ENCODE measurements at regions not wholly inside any gene's neighbourhood (a gene's known extent, or its start where the extent isn't known, plus 50 kb on each side); places are given as distances from the start of the nearest gene placed in this dataset.
A peak's percentile ranks its signal among the peaks of the same experiment; 100 is the strongest.
"Not testable (repeated sequence)": the region's sequence is repeated elsewhere in the genome, so short reads cannot be mapped to it uniquely, and the experiment has no call there.

DNA sequence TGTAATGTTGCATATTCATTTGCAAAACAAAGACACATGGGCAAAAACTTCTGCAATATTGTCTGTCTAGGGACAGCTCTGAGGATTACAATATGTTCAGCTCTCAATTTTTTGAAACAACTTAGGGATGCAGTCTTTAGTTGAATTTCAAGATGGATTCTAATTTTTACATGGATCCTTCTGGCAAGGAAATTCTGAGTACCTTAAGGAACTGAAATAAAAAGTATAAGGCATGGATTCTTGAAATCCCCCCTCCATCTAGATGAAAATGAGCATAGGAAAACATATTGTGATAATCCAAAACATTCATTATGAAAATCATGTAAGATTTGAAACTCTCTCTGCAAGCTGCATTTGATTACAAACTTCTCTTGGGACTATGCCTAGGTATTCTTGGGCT, 568.6 kb downstream of the CETN3 start:
- no peak for DNase-seq (ENCODE audit: extremely low read depth in 1 of 11, low read depth in 9 of 11, low spot score in 4 of 11)

DNA sequence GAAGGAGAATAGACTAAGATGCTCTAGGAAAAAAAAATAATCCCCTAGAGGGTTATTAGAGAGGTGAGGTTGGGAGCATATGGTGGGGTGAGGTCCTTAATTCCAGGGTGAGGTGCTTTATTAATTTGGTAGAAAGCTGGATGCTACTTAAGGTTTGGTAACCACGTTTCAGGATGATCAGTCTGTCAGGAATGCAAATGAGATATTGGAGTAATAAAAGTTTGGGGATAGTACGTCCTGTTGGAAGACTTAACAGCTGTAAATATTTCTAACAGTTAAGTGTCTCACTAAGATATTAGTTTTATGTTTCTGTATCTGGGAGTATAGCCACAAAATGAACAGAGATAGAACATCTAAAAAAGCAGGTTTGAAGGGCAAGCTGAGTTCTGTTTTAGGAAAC, 578.9 kb downstream of the CETN3 start:
- DNase-seq (ENCODE audit: extremely low read depth in 1 of 11, low read depth in 9 of 11, low spot score in 4 of 11): no peak

DNA sequence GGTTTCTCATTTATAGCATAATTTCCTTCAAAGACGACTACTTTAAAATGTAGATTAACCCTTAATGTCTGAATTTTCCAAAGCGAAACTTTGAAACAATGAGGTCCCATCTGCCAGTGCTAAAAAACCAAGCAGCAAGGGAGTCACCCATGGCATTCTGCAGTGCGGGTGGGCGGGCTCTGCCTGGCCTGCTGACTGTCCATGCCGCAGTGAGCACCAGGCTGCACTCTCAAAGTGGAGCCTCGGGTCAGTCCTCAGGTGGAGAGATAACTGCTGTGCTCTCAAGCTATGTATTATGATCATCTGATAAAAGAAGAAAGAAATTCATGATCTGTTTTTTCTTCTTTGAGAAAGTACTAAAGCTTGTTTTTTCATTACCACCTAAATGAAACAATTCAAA, 581.6 kb downstream of the CETN3 start:
- DNase-seq (ENCODE audit: extremely low read depth in 1 of 11, low read depth in 9 of 11, low spot score in 4 of 11): no peak

DNA sequence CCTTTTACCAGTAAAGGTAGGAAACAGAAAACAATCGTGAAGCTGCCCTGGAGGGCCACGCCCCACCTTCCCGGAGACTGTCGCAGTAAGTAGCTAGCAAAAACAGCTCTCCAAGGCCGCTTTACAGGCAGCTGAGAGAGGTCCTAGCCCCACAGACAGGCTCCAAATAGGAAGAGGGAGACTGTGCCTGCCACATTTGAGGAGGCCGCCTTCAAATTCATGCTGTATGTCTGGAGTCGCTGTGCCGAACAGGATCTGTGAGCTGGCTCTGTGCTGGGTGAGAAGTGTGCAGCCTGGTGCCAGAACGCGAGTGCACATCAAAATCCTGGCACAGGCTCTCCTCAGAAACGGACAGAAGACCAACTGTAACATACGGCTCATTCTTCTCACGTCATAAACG, 582.2 kb downstream of the CETN3 start:
- no peak for DNase-seq (ENCODE audit: extremely low read depth in 1 of 11, low read depth in 9 of 11, low spot score in 4 of 11)

DNA sequence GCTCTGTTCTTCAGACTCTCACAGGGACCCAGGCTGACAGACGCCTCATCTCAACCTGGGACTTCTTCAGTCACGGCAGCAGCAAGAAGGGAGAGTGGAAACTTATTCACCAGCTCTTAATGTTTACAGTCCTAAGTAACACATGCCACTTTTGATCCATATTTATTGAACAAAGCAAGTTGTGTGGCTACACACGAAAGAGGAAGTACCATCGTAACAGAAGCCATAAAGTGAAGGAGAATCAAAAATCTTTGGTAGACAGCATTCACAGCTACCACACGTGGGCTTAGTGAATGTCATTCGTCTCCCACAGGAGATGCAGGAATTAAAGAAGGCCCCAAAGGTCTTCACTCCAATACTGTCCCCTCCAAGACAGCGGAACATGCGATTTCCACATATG, 582.6 kb downstream of the CETN3 start:
- no peak for DNase-seq (ENCODE audit: extremely low read depth in 1 of 11, low read depth in 9 of 11, low spot score in 4 of 11)

DNA sequence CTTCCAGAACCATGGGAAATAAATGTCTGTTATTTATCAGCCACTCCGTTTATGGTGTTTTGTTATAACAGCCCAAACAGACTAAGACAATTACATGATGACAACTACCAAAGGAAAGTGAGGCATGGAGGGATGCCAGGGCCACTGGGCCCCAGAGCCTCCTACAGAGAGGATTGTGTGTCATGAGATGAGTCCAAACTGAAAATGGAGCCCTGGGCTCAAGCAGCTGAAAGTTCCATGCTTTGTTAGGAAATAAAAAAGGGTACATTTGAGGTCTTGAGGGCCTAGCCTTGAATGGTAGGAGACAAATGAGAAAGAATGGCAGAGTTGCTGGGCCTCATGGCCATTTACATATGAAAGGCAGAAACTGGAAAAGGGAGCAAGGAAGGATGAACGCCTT, 586.5 kb downstream of the CETN3 start:
- no peak for DNase-seq (ENCODE audit: extremely low read depth in 1 of 11, low read depth in 9 of 11, low spot score in 4 of 11)

DNA sequence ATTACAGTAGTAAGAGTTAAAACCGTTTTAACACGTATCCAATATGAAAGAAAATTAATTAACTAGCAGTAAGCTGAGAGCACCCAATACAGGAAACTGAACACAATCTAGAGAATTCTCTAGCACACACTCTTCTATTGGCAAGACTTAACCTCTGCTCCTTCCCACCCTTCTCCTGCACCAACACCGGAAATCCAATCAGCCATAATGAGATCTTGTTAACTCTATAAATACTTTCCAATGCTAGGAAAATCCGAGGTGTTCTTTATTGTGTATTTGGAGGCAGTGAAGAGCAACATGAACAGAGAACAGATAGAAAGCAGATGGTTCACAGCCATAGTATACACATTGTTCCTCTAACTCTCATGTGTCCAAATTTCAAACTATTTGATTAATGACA, 591.7 kb downstream of the CETN3 start:
- DNase-seq (ENCODE audit: extremely low read depth in 1 of 11, low read depth in 9 of 11, low spot score in 4 of 11): no peak

DNA sequence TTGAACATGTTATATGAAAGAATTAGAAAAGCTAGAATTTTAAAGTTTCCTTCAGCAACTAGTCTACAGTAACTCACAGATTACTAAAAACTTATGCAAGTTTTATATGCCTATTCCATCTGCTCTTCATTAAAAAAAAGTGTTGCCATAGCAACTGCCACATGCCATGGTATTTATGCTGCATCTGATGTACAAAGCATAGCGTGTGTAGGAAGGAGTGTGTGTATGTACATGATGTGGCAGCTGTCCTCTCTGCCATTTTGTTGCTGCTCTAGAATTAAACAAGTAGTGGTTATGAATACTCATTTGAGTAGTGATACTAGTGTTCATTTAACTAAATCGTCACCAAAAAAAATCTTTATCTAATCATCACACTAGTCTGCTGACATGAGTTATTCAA, 593.5 kb downstream of the CETN3 start:
- DNase-seq (ENCODE audit: extremely low read depth in 1 of 11, low read depth in 9 of 11, low spot score in 4 of 11): no peak

DNA sequence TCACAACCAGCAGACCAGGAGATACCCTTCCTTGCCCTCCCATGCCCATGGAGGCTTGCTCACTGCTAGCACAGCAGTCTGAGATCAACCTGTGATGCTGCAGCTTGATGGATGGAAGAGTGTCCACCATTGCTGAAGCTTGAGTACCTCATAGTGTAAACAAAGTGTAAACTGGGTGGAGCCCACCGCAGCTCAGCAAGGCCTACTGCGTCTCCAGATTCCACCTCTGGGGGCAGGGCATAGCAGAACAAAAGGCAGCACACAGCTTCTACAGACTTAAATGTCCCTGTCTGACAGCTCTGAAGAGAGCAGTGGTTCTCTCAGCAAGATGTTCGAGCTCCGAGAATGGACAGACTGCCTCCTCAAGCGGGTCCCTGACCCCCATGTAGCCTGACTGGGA, 608.8 kb downstream of the CETN3 start:
- DNase-seq (ENCODE audit: extremely low read depth in 1 of 11, low read depth in 9 of 11, low spot score in 4 of 11): not testable (repeated sequence)

DNA sequence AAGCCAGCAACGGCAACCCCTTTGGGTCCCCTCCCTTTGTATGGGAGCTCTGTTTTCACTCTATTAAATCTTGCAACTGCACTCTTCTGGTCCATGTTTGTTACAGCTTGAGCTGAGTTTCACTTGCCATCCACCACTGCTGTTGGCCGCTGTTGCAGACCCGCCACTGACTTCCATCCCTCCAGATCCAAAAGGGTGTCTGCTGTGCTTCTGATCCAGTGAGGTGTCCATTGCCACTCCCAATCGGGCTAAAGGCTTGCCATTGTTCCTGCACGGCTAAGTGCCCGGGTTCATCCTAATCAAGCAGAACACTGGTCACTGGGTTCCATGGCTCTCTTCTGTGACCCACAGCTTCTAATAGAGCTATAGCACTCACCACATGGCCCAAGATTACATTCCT, 615.1 kb downstream of the CETN3 start:
- not testable (repeated sequence) for DNase-seq (ENCODE audit: extremely low read depth in 1 of 11, low read depth in 9 of 11, low spot score in 4 of 11)

DNA sequence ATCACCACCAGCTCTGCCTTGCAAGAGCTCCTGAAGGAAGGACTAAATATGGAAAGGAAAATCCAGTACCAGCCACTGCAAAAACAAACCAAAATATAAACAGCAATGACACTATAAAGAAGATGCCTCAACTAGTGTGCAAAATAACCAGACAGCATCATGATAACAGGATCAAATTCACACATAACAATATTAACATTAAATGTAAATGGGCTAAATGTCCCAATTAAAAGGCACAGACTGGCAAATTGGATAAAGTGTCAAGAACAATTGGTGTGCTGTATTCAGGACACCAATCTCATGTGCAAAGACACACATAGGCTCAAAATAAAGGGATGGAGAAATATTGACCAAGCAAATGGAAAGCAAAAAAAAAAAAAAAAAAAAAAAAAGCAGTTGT, 629.8 kb downstream of the CETN3 start:
- DNase-seq (ENCODE audit: extremely low read depth in 1 of 11, low read depth in 9 of 11, low spot score in 4 of 11): not testable (repeated sequence)

DNA sequence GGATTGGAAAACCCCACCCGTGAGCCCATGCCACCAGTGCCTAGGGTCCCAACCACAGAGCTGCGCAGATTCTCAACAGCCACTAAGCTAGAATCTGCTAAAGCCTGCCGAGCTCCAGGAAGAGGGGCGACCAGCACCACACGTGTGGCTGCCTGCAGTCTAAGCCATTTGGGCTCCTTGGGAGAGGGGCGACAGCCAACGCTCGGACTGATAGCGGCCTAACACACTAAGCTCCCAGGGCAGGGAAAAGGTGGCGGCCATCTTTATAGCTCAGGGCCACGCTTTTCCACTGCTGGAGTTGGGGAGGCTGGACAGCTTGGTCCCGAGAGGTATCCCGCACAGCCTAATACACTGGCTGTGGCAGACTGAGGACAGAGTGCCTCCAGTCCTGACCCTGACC, 631.8 kb downstream of the CETN3 start:
- DNase-seq (ENCODE audit: extremely low read depth in 1 of 11, low read depth in 9 of 11, low spot score in 4 of 11): no peak

DNA sequence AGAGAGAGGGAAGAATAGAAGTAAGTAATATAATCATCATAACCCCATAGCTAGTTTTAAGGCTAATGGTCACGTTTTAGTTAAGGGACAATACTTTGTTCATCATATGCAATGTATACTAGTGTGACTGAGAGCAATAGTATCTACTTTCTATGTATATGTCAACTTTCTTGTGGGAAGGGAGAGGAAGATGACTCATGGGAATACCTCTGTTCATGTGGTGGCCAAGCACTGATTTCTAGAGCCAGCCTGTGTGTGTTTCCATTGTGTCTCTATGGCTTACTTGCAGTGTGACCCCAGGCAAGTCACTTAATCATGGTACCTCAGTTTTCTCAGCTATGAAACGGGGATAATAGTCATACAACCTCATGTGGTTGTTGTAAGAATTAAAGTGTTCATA, 639.6 kb downstream of the CETN3 start:
- no peak for DNase-seq (ENCODE audit: extremely low read depth in 1 of 11, low read depth in 9 of 11, low spot score in 4 of 11)

DNA sequence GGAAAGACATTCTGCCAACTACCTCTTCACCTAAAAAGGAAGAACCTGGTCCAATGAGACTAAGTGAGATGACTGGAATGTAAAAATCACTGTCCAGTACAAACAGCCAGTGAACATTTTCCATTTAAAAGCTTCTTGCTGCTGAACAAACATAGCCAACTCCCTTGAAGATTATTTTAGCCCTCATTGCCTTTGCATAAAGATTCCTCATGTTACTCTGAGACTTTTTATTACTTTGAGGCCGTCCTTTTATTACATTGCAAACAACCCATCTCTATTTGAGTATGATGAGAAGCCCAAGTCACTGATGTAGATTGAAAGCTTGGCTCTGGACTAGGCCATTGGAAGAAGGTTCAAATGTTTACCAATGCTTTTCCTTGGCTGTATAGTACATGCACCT, 649.8 kb downstream of the CETN3 start:
- DNase-seq (ENCODE audit: extremely low read depth in 1 of 11, low read depth in 9 of 11, low spot score in 4 of 11): no peak

DNA sequence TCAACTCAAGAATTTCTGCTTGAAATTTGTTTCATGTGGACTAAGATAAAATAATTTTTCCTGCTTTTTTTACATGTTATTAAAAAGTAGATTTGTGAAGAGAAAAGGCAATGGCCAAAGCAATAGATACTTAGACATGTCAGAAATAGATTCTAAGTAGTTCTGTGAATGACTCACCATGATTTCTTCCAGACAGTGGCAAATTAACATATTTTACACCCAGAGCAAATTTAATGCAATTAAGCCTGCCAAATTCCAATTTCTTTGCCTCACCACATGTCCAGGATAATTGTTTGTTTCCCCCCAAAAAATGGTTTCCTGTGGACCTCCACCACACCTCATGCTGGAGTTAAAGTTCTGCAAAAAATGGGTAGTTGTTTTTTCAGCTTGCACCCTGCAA, 651.4 kb downstream of the CETN3 start:
- DNase-seq (ENCODE audit: extremely low read depth in 1 of 11, low read depth in 9 of 11, low spot score in 4 of 11): no peak

DNA sequence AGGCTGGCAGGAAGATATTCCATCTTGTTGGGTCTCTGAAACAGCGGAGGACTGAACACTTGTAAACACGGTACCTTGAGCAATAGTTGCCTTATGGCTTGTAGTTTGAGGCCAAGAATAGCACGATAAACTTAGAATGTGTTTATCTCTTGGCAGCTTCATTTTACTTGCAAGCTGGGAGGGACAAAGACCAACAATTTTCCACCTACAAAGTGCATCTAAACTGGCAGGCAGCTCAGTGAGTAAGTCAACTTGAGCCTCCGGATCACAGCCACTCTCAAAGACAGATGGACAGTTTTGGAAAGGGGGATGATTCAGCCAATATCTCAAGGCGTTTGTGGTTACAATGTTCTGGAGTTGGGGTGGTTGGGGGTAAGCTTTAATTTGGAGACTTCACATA, 652.6 kb downstream of the CETN3 start:
- DNase-seq (ENCODE audit: extremely low read depth in 1 of 11, low read depth in 9 of 11, low spot score in 4 of 11): no peak

DNA sequence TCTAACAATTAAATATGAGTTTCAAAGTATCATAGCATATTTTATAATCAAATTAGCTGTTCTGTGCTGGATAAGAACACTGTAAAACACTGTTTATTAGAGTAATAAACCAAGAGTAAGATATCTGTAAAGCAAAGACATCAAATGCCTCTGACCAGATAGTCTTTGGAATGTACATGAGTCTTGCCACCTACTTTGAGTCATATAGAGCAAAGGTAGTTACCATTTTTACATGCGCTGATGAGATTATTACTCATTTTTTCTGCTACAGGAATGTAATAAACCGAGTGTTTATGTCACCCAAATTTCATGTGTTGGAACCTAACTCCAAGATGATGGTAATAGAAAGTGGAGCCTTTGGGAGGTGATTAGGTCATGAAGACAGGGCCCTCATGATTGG, 654.5 kb downstream of the CETN3 start:
- no peak for DNase-seq (ENCODE audit: extremely low read depth in 1 of 11, low read depth in 9 of 11, low spot score in 4 of 11)

DNA sequence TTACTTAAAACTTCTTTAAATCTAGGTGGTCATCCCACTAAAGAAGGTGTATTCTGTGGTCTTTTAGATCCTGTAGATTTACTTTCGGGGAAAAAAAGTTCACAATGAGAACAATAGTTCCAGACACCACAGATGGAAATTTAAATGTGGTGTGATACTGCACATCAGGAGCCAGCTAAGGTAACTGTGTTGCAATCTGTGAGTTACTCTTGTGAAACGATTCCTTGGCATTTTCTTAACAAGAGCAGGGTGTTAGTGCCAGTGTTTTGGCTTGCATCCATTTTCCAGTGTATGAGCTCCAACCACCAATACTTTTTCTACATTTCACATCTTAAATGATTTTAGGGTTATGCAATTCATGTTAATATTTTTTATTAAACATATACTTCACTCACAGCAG, 674.5 kb downstream of the CETN3 start:
- no peak for DNase-seq (ENCODE audit: extremely low read depth in 1 of 11, low read depth in 9 of 11, low spot score in 4 of 11)

DNA sequence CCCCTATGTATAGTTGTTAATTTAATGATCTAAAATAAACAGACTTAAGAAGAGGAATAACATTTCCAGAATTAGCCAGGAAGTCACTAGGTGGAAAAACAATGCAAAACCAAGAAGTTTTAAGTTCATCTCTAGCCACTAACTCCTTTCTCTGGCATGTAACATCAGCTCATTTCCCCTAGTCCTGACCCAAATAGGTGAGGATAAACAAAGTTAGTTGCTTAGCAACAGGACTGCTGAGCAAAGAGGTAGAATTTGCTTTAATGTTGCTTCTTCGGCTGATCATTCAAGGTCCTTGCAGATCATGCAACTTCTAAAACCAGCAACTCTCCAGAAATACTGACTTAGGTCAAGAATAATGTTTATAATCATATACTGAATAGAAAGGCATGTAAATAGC, 675.8 kb downstream of the CETN3 start:
- peak in 1 of 11 donors; percentile 2 for DNase-seq (ENCODE audit: extremely low read depth in 1 of 11, low read depth in 9 of 11, low spot score in 4 of 11)

DNA sequence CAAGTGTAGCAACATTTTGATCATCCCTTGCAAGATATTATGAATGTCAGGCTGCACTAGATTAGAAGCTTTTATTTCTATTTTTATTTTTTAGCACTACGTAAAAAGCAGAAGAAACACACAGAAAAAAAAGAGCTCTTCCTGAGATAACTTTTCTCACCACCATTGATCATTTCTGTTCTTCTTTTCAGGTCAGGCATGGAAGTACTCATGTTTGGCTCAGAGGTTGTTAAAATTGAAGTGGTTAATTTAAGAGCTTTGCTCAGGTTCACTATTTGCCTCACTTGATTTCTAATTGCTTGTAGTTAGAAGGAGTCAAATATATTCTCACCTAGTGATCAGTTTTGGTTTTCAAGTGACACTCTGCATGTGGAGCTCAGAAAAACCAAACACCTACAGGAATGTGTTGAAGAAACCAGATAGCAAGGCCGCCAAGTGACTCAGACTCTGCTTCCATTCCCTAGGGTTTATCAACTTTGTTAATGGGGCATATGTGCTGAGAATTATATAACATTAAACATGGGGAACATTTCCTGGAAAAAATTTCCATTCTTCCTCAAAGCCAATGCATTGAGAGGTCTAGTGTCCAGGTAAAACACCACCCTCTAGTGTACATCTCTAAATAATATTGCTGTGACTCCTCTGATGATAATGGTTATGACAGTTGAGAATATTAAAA, 679.8 kb downstream of the CETN3 start:
- no peak for DNase-seq (ENCODE audit: extremely low read depth in 1 of 11, low read depth in 9 of 11, low spot score in 4 of 11)

DNA sequence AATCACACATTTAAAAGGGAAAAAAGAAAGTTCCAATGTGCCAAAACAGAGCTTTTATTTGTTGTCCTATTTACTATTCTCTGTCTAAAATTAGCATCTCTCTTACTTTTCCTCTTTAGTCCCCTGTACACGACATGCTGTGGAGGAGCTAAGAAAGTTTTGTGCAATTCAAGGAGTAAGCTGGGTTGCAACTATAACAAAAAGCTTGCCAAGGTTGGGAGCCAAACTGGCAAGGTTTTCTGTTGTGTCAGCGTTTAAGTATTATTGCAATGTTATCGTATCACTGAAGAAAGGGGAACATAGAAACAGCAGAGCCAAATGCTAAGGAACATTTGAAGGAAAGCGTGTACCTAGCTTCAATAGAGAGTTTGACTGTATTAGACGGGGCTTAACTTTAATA, 680.8 kb downstream of the CETN3 start:
- DNase-seq (ENCODE audit: extremely low read depth in 1 of 11, low read depth in 9 of 11, low spot score in 4 of 11): no peak

DNA sequence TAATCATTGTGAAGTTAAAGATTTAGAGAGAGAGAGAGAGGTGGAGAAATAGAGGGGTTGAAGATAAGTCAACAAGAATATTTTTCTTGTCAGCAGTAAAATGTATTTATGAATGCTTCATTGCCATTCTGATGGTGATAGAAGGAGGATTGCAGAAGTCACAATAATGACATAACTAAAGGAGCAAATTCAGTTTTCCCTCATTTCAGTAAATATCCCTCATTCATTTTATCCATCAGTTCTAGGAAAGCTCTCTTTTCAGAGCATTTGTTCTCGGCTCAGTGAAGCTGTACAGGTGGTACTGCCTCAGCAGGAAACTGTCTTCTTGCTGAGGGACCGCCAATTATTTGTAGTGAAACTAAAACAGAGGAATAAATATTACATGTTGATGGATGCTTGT, 681.4 kb downstream of the CETN3 start:
- no peak for DNase-seq (ENCODE audit: extremely low read depth in 1 of 11, low read depth in 9 of 11, low spot score in 4 of 11)

Measured in renal cortex interstitium (tissue), 11 donors.